ENCODE measurements at regions not wholly inside any gene's neighbourhood (a gene's known extent, or its start where the extent isn't known, plus 50 kb on each side); places are given as distances from the start of the nearest gene placed in this dataset.

- CTCF ChIA-PET: no interaction called here
- no peak overlapping the region for H3K4me3 ChIP-seq (replicated peaks in 1 of 3; ENCODE audit: insufficient read depth in 1 of 3, low read depth in 1 of 3, low read length in 3 of 3)
- no peaks in the 10 kb centered on the region for H4K20me1 ChIP-seq (replicated peaks; ENCODE audit: control insufficient read depth, extremely low read depth, insufficient read depth, low read length)
- POLR2A ChIA-PET: no interaction called here
- TF ChIP-seq, protein P1, sequence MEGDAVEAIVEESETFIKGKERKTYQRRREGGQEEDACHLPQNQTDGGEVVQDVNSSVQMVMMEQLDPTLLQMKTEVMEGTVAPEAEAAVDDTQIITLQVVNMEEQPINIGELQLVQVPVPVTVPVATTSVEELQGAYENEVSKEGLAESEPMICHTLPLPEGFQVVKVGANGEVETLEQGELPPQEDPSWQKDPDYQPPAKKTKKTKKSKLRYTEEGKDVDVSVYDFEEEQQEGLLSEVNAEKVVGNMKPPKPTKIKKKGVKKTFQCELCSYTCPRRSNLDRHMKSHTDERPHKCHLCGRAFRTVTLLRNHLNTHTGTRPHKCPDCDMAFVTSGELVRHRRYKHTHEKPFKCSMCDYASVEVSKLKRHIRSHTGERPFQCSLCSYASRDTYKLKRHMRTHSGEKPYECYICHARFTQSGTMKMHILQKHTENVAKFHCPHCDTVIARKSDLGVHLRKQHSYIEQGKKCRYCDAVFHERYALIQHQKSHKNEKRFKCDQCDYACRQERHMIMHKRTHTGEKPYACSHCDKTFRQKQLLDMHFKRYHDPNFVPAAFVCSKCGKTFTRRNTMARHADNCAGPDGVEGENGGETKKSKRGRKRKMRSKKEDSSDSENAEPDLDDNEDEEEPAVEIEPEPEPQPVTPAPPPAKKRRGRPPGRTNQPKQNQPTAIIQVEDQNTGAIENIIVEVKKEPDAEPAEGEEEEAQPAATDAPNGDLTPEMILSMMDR (IDR thresholded peaks at IDR 0.05; ENCODE audit: extremely low read depth in 1 of 2, insufficient read depth in 1 of 2, low read depth in 1 of 2, low read length in 2 of 2): no peak
- TF ChIP-seq POLR2AphosphoS5 (IDR thresholded peaks at IDR 0.05; ENCODE audit: insufficient read depth, low read depth, low read length): no peak
- no peak for TF ChIP-seq EZH2 (IDR thresholded peaks at IDR 0.05; ENCODE audit: borderline replicate concordance, low read depth, low read length, severe bottlenecking)
- no peak for TF ChIP-seq POLR2A (IDR thresholded peaks at IDR 0.05; ENCODE audit: low read depth, low read length)
- TF ChIP-seq MYC (IDR thresholded peaks at IDR 0.05; ENCODE audit: low read depth, low read length): no peak
- no peak for TF ChIP-seq FOS (IDR thresholded peaks at IDR 0.05; ENCODE audit: borderline replicate concordance, insufficient read depth, low read length)
- TF ChIP-seq, protein P2, sequence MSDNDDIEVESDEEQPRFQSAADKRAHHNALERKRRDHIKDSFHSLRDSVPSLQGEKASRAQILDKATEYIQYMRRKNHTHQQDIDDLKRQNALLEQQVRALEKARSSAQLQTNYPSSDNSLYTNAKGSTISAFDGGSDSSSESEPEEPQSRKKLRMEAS (IDR thresholded peaks at IDR 0.05; ENCODE audit: insufficient read depth, insufficient read length): no peak
- no peak for TF ChIP-seq GATA2 (IDR thresholded peaks at IDR 0.05; ENCODE audit: insufficient read depth, insufficient read length, low read depth, low read length)
- no peak for TF ChIP-seq JUN (IDR thresholded peaks at IDR 0.05; ENCODE audit: borderline replicate concordance, insufficient read depth, insufficient read length, low read depth)
- H3K27ac ChIP-seq (ENCODE audit: insufficient read depth, low read depth, low read length): no peak overlapping the region
- H3K4me2 ChIP-seq (ENCODE audit: insufficient read depth, low read length): no peak overlapping the region
- H3K4me1 ChIP-seq (ENCODE audit: control insufficient read depth, extremely low read depth, insufficient read depth, low read length): no peaks in the 10 kb centered on the region
- no peak overlapping the region for H2AFZ ChIP-seq (ENCODE audit: low read depth, low read length)
- DNase-seq (ENCODE audit: low read depth, low spot score) (no peak), FAIRE-seq (no peak)
- no peaks in the 10 kb centered on the region for H3K27me3 ChIP-seq (ENCODE audit: control insufficient read depth in 2 of 2, insufficient read depth in 2 of 2, low read length in 2 of 2)
- H3K9ac ChIP-seq (replicated peaks; ENCODE audit: extremely low read depth, insufficient read depth, low read length): no peak overlapping the region
- H3K79me2 ChIP-seq (ENCODE audit: control insufficient read depth, insufficient read depth, low read length): no peaks in the 10 kb centered on the region
- dilution Hi-C loops (cut with MboI; ENCODE audit: extremely low pct_ligation_motif_present, low sequenced_read_pairs) (no loop called here), intact Hi-C loops (cut with micrococcal nuclease) (no loop called here)
- no peaks in the 10 kb centered on the region for H3K36me3 ChIP-seq (ENCODE audit: control insufficient read depth in 2 of 2, extremely low read depth in 1 of 2, insufficient read depth in 2 of 2, low read length in 2 of 2)
- H3K9me3 ChIP-seq (replicated peaks; ENCODE audit: control insufficient read depth, insufficient read depth, low read length): no peaks in the 10 kb centered on the region
- no TSS peak for BruUV-seq (replicated peaks)
- H3K9me1 ChIP-seq (replicated peaks; ENCODE audit: control insufficient read depth, extremely low read depth, insufficient read depth, low read length): no peaks in the 10 kb centered on the region
These were observed 162.0 kb downstream of the NKX6-1 start for GRCh38 chr4:84336964-84337705.
